ENCODE measurements at regions not wholly inside any gene's neighbourhood (a gene's known extent, or its start where the extent isn't known, plus 50 kb on each side); places are given as distances from the start of the nearest gene placed in this dataset.

GRCh38 chr13:23969647-23970046 lies 72.3 kb upstream of the C1QTNF9B start:
- ATAC-seq (ENCODE audit: insufficient read depth, low FRiP score), result no peak
- WGBS, 2 donors, result 31 to 47% methylated on average over 4 of the region's 4 CpGs
- H3K4me1 ChIP-seq (ENCODE audit: control insufficient read depth in 5 of 5, insufficient read depth in 5 of 5, low read length in 5 of 5), result peaks cover 2 to 31% (median 8%) of the 10 kb centered on the region in 5 donors
- H3K9me3 ChIP-seq (ENCODE audit: control insufficient read depth in 4 of 4, insufficient read depth in 3 of 4, low read length in 3 of 4), result no peaks in the 10 kb centered on the region
- TF ChIP-seq CTCF (IDR thresholded peaks at IDR 0.05; ENCODE audit: control extremely low read depth, extremely low read depth), result no peak
- peaks cover 0 to 1% (median 0%) of the 10 kb centered on the region in 4 donors for H3K36me3 ChIP-seq (ENCODE audit: control insufficient read depth in 4 of 4, insufficient read depth in 4 of 4, low read length in 4 of 4)
- H3K4me3 ChIP-seq, result no peak overlapping the region
- no peak overlapping the region for H3K27ac ChIP-seq (ENCODE audit: low read depth in 1 of 2, low read length in 1 of 2)
- DNase-seq, result peak; percentile 74 to 93 (median 89)
- no peaks in the 10 kb centered on the region for H3K27me3 ChIP-seq (ENCODE audit: control insufficient read depth in 3 of 3, insufficient read depth in 3 of 3, low read length in 2 of 3)
- peak overlapping the region in 1 of 2 donors; percentile 24 for H3K9ac ChIP-seq (ENCODE audit: insufficient read depth in 1 of 2, low read length in 2 of 2)

GRCh38 chr13:23979361-23980159 lies 82.3 kb upstream of the C1QTNF9B start:
- peak overlapping the region; percentile 88 to 95 for H3K9ac ChIP-seq (ENCODE audit: insufficient read depth in 1 of 2, low read length in 2 of 2)
- peak overlapping the region; percentile 36 for H3K4me3 ChIP-seq
- WGBS, 2 donors, result 2% methylated on average over 41 to 43 of the region's 43 CpGs
- TF ChIP-seq CTCF (IDR thresholded peaks at IDR 0.05; ENCODE audit: control extremely low read depth, extremely low read depth), result no peak
- peak; percentile 87 to 91 (median 90) for DNase-seq
- H3K4me1 ChIP-seq (ENCODE audit: control insufficient read depth in 5 of 5, insufficient read depth in 5 of 5, low read length in 5 of 5), result peaks cover 0 to 9% (median 3%) of the 10 kb centered on the region in 5 donors
- no peaks in the 10 kb centered on the region for H3K9me3 ChIP-seq (ENCODE audit: control insufficient read depth in 4 of 4, insufficient read depth in 3 of 4, low read length in 3 of 4)
- H3K36me3 ChIP-seq (ENCODE audit: control insufficient read depth in 4 of 4, insufficient read depth in 4 of 4, low read length in 4 of 4), result no peaks in the 10 kb centered on the region
- H3K27me3 ChIP-seq (ENCODE audit: control insufficient read depth in 3 of 3, insufficient read depth in 3 of 3, low read length in 2 of 3), result no peaks in the 10 kb centered on the region
- H3K27ac ChIP-seq (ENCODE audit: low read depth in 1 of 2, low read length in 1 of 2), result peak overlapping the region in 1 of 2 donors; percentile 73
- peak; percentile 86 for ATAC-seq (ENCODE audit: insufficient read depth, low FRiP score)

GRCh38 chr13:23980160-23980551 lies 82.9 kb upstream of the C1QTNF9B start:
- H3K27ac ChIP-seq (ENCODE audit: low read depth in 1 of 2, low read length in 1 of 2), result peak overlapping the region in 1 of 2 donors; percentile 73
- no peaks in the 10 kb centered on the region for H3K36me3 ChIP-seq (ENCODE audit: control insufficient read depth in 4 of 4, insufficient read depth in 4 of 4, low read length in 4 of 4)
- WGBS, 2 donors, result 1 to 2% methylated on average over 28 of the region's 28 CpGs
- DNase-seq, result peak; percentile 91 to 94 (median 92)
- H3K9ac ChIP-seq (ENCODE audit: insufficient read depth in 1 of 2, low read length in 2 of 2), result peak overlapping the region; percentile 88 to 95
- H3K27me3 ChIP-seq (ENCODE audit: control insufficient read depth in 3 of 3, insufficient read depth in 3 of 3, low read length in 2 of 3), result no peaks in the 10 kb centered on the region
- H3K4me1 ChIP-seq (ENCODE audit: control insufficient read depth in 5 of 5, insufficient read depth in 5 of 5, low read length in 5 of 5), result peaks cover 0 to 9% (median 5%) of the 10 kb centered on the region in 5 donors
- H3K9me3 ChIP-seq (ENCODE audit: control insufficient read depth in 4 of 4, insufficient read depth in 3 of 4, low read length in 3 of 4), result no peaks in the 10 kb centered on the region
- H3K4me3 ChIP-seq, result peak overlapping the region; percentile 36
- peak; percentile 74 for ATAC-seq (ENCODE audit: insufficient read depth, low FRiP score)
- no peak for TF ChIP-seq CTCF (IDR thresholded peaks at IDR 0.05; ENCODE audit: control extremely low read depth, extremely low read depth)

Measured in lung (tissue), 11 donors.